Smooth muscle cell (in vitro differentiated cells): ENCODE measurements at regions not wholly inside any gene's neighbourhood (a gene's known extent, or its start where the extent isn't known, plus 50 kb on each side); places are given as distances from the start of the nearest gene placed in this dataset.

Experiments used
- DNase-seq: peaks from one replicate; lab custom pipeline; 2025; ENCODE audit not compliant: unreplicated experiment; lab: John Stamatoyannopoulos, UW
- H2AFZ ChIP-seq: fragments of 200-600 bp; sonication (generic); 2 replicates; pipeline ENCODE4 v1.6.0; 2016; ENCODE audit warnings: antibody characterized with exemption, low read depth, mild to moderate bottlenecking
- H3F3A ChIP-seq: fragments of 200-600 bp; sonication (generic); 2 replicates; pipeline ENCODE4 v1.6.0; 2017; ENCODE audit warnings: antibody characterized with exemption, low read depth
- H3K27ac ChIP-seq: fragments of 200-600 bp; sonication (generic); 2 replicates; pipeline ENCODE4 v1.5.1; 2016; ENCODE audit warnings: low read depth, mild to moderate bottlenecking
- H3K27me3 ChIP-seq: fragments of 200-600 bp; sonication (generic); 2 replicates; pipeline ENCODE4 v1.6.1; 2016; ENCODE audit warnings: low read depth, mild to moderate bottlenecking
- H3K36me3 ChIP-seq: fragments of 200-600 bp; sonication (generic); 2 replicates; pipeline ENCODE4 v1.5.1; 2016; ENCODE audit warnings: low read depth
- H3K4me1 ChIP-seq: fragments of 200-600 bp; sonication (generic); 2 replicates; pipeline ENCODE4 v1.5.1; 2016; ENCODE audit warnings: low read depth
- H3K4me2 ChIP-seq: fragments of 200-600 bp; sonication (generic); 2 replicates; pipeline ENCODE4 v1.6.0; 2016; ENCODE audit warnings: mild to moderate bottlenecking
- H3K4me3 ChIP-seq: fragments of 200-600 bp; sonication (generic); 2 replicates; pipeline ENCODE4 v1.5.1; 2016; ENCODE audit warnings: mild to moderate bottlenecking
- H3K79me2 ChIP-seq: fragments of 200-600 bp; sonication (generic); 2 replicates; pipeline ENCODE4 v1.6.0; 2016; ENCODE audit warnings: low read depth, mild to moderate bottlenecking
- H3K9ac ChIP-seq: fragments of 200-600 bp; sonication (generic); 2 replicates; pipeline ENCODE4 v1.6.0; 2016; ENCODE audit warnings: low read depth
- H3K9me3 ChIP-seq: fragments of 200-600 bp; sonication (generic); replicated peaks from 2 replicates; pipeline ENCODE4 v1.5.1; 2016; ENCODE audit warnings: low read depth
- H4K20me1 ChIP-seq: fragments of 200-600 bp; sonication (generic); 2 replicates; pipeline ENCODE4 v1.6.0; 2016; ENCODE audit warnings: low read depth
- CTCF ChIP-seq: fragments of 200-600 bp; sonication (generic); IDR thresholded peaks from 2 replicates; pipeline ENCODE4 v1.5.1; 2017; ENCODE audit warnings: borderline replicate concordance, mild to moderate bottlenecking, antibody characterized with exemption; ENCODE audit not compliant: insufficient read depth, poor library complexity, severe bottlenecking
- WGBS: methylation state at CpG from one replicate; pipeline ENCODE4 v1.1.7; 2016; ENCODE audit warnings: low lambda C conversion rate; 5-methylcytosine and 5-hydroxymethylcytosine counted together

- no peak for TF ChIP-seq CTCF
- 69% methylated on average over 4 of the region's 4 CpGs for WGBS
Measured at GRCh38 chr18:28712796-28713425, 536.0 kb upstream of the CDH2 start.

GRCh38 chr18:28712172-28712571, 535.2 kb upstream of the CDH2 start:
- H3K9ac ChIP-seq = no peak overlapping the region
- TF ChIP-seq CTCF = no peak
- no peaks in the 10 kb centered on the region for H3K9me3 ChIP-seq
- WGBS = 95% methylated on average over 1 of the region's 1 CpG
- H4K20me1 ChIP-seq = no peaks in the 10 kb centered on the region
- no peaks in the 10 kb centered on the region for H3K36me3 ChIP-seq
- no peak overlapping the region for H2AFZ ChIP-seq
- no peak overlapping the region for H3K27ac ChIP-seq
- H3F3A ChIP-seq = no peaks in the 10 kb centered on the region
- no peak overlapping the region for H3K4me2 ChIP-seq
- H3K79me2 ChIP-seq = no peaks in the 10 kb centered on the region
- no peak overlapping the region for H3K4me3 ChIP-seq
- no peaks in the 10 kb centered on the region for H3K27me3 ChIP-seq
- DNase-seq = no peak
- H3K4me1 ChIP-seq = peaks cover 18% of the 10 kb centered on the region

More at GRCh38 chr18:28712796-28713425, 536.0 kb upstream of the CDH2 start:
- Histone ChIP-seq H3K36me3 (no peaks in the 10 kb centered on the region), H3F3A (no peaks in the 10 kb centered on the region), H3K4me2 (no peak overlapping the region), H3K4me1 (peaks cover 18% of the 10 kb centered on the region), H4K20me1 (no peaks in the 10 kb centered on the region), H3K9ac (no peak overlapping the region), H2AFZ (no peak overlapping the region), H3K27ac (no peak overlapping the region), H3K79me2 (no peaks in the 10 kb centered on the region), H3K4me3 (no peak overlapping the region), H3K27me3 (no peaks in the 10 kb centered on the region), H3K9me3 (no peaks in the 10 kb centered on the region)
- DNase-seq = no peak

- H3K27ac ChIP-seq = no peak overlapping the region
Measured at GRCh38 chr18:28711096-28711495, 534.2 kb upstream of the CDH2 start.

More at GRCh38 chr18:28711096-28711495, 534.2 kb upstream of the CDH2 start:
- DNase-seq = no peak
- TF ChIP-seq CTCF = no peak
- peaks cover 18% of the 10 kb centered on the region for H3K4me1 ChIP-seq
- no peaks in the 10 kb centered on the region for H3K27me3 ChIP-seq
- no peak overlapping the region for H3K4me3 ChIP-seq
- H3K9me3 ChIP-seq = no peaks in the 10 kb centered on the region
- no peaks in the 10 kb centered on the region for H3K79me2 ChIP-seq
- no peaks in the 10 kb centered on the region for H4K20me1 ChIP-seq
- H2AFZ ChIP-seq = no peak overlapping the region
- WGBS = 89% methylated on average over 1 of the region's 1 CpG
- H3F3A ChIP-seq = no peaks in the 10 kb centered on the region
- H3K9ac ChIP-seq = no peak overlapping the region
- no peak overlapping the region for H3K4me2 ChIP-seq
- no peaks in the 10 kb centered on the region for H3K36me3 ChIP-seq
